GM21515 (cell line): ENCODE measurements at regions not wholly inside any gene's neighbourhood (a gene's known extent, or its start where the extent isn't known, plus 50 kb on each side); places are given as distances from the start of the nearest gene placed in this dataset.

Experiments used
- ATAC-seq: cut with Tn5 transposase; IDR thresholded peaks from one replicate; pipeline ENCODE4 v1.9.1; 2021; ENCODE audit not compliant: unreplicated experiment

GRCh38 chr5:74386571-74387334, 253.8 kb downstream of the ENC1 start:
- ATAC-seq, result no peak

GRCh38 chr5:74384851-74385250, 255.7 kb downstream of the ENC1 start:
- no peak for ATAC-seq

DNA sequence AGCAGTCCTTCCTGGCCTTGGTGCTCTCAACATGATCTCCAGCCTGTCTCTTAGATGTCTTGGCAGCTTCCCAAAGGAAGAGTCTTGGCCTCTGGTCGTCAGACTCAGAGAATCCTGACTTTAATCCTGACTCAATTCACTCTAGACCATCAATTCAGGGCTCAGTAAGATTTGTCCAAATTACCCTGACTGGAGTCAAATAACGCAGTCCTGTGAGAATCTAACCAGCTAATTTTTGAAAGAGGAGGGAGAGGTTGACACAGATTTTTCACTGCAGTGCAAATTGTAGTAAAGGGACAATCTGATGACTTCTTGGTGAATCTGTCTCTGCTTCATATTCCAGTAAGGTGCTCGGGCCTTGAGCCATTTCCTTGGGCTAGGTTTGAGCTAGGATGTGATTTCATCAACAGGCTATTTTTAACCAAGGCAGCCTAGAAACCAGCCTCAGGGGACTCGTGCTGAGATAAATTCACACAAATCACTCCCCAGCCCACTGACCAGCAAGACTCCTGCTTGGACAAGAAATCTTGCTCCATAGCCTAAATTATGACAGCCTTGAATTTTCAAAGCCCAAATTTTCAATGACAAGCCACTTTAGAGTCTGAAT, 257.4 kb downstream of the ENC1 start:
- ATAC-seq, result no peak

DNA sequence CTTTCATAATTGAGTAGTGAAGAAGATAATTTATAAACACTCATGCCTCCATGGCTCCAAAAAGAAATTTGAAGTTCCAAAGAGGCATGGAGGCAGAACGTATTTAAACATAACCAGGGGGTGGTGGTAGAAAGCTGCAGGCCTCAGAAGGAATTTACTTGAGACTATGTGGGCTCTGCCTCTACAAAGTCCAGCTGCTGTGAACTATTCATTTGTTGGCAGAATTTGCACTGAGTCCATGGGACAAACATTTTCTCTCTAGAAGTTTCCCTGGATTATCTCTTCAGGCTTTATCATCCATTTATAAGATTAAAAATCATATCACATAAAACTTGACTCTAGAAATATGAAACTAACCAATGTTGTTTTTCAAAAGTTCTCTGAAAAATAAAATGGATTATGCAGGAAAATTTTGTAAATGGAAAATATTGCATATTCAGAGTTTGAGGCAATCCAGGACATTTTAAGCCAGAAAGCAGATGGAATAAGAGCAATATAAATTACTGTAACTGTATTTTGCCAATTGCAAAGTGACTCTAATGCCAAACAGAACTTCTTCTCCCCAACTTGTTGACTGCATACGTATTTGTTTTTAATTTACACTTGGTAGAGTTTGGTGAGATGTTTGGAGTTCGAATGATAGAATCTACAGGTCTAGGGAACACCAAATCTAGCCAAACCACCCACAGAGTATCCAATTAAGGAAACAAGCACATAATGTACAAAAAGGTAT, 258.2 kb downstream of the ENC1 start:
- no peak for ATAC-seq

DNA sequence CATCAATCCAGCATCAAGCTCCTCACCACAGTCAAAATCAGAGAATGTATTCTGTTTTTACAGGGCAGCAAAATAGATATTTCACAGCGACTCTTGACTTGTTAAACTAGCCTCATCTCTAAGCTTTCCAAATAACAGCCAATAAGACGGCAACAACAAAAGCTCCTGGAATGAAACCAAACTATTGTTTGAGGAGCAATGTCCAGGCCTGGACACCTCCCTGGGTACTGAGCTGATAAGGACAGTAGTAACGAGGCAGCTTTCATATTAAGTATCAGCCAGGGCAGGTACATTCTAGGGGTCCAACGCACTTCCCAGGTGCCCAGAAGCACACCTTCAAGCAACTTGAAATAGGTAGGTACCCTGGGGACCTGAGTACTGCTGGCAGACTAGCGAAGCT, 260.3 kb downstream of the ENC1 start:
- no peak for ATAC-seq

DNA sequence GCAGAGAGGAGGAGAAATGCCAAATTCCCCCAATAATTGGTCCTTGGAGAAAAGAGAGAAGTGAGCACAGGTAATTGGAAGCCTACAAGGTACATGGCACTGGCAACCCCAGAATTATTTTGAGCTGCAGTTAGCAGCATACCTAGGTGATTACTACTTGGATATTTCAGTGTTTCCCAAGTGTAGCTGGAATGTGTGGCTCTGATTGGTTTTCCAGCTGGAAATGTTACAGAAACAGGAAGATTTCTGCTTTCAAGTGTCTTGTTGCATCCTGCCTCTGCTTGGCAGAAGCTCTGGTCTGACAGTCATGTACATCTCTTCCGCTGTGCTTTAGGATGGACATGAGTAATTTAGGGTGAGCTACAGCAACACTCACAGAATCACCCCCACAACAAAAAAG, 262.1 kb downstream of the ENC1 start:
- ATAC-seq, result no peak

- no peak for ATAC-seq
These were observed 264.3 kb downstream of the ENC1 start for GRCh38 chr5:74376187-74376586.

DNA sequence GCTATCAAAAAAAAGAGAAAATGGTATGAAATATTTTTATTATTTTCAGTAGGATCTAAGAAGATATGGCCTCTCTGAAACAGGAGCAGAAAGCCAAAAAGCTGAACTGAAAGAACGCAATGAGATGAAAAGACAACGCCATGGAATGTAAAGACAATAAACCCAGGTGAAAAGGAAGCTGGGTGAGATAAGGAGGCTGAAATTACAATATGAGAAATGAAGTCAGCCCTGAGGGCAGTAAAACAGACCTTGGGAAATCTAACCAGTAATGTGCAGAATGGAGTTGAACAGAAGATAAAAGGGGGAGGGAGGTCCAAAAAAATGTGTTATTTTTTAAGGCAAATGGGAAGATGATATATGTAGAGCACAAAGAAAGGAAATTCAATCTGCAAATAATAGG, 265.3 kb downstream of the ENC1 start:
- ATAC-seq, result no peak

DNA sequence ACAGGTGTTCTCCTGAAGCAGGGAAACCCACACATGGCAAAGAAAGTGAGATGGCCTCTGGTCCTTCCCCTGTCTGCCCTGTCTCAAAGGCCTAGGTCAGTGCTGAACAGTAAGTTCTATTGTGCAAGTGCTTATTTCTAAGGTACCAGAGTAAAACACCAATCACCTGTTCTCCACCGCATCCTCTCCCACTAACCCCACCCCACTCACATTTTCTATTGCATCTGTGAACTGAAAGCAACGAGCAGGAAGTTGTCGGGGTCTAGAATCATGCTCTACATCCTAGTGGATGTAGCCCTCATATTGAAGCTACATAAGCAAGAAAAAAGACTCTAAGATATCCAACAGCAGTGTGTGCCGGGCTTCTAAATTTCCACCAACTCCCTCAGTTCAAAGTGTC, 265.9 kb downstream of the ENC1 start:
- ATAC-seq, result no peak

DNA sequence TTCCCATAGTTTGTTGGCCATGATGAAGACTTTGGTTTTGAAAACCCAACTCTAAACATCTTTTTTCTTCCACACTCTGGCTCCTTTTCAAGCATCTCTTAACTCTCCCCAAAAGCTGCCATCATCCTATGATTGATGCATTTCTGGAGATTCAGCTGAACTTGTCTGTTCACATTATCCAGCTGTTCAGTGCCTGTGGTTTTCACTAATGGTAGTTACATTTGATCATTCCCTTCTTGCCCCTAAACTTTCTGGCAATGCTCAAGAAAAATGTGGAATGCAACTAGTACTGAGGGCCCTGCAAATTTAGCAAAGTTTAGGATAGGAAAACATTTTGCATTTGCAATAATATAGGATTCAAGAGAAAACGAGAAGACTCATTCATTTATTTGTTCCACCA, 267.5 kb downstream of the ENC1 start:
- no peak for ATAC-seq

DNA sequence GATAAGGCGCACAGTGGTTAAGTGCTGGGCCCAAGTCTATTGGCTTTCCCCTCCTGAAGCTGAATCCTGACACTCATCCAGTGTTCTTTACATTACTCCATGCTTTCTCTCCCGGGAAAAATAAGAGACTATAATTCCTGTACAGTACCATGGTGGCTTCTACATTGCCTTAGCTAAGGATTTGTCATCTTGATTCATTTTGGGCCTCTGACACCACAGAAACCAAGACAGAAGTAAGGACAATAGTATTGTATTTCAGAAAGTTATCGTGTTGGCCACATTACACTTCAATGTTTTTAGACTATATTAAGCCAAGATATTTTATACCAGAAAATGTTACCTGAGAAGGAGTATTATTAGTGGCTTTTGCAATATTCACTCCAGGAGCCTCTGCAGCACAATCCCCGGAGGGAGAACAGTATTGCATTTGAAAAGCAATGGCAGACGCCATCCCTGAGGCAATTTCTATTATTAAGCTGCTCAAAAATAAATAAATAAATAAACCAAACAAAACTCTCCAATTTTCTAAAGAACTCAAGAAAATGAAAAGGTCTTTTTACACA, 267.9 kb downstream of the ENC1 start:
- no peak for ATAC-seq

DNA sequence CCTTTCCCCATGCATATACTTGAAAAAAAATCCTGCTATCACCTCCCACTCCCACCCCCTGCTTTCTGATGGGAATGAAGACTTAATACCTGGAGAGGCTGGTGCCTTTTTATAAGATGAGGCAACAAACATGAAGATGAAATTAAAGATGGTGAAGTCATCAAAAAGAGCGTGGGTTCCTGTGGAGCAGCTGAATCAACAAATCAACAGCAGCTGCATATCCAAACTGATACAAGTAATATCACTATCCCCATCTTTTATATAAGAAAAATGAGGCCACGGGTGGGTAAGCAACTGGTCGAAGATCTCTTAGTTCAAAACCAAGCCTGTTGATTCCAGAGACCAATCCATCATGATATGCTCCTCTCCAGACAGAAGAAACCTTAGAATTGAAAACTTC, 268.5 kb downstream of the ENC1 start:
- ATAC-seq, result no peak

- ATAC-seq, result no peak
These were observed 268.9 kb downstream of the ENC1 start for GRCh38 chr5:74371621-74372020.

- ATAC-seq, result no peak
These were observed 270.4 kb downstream of the ENC1 start for GRCh38 chr5:74370168-74370567.

DNA sequence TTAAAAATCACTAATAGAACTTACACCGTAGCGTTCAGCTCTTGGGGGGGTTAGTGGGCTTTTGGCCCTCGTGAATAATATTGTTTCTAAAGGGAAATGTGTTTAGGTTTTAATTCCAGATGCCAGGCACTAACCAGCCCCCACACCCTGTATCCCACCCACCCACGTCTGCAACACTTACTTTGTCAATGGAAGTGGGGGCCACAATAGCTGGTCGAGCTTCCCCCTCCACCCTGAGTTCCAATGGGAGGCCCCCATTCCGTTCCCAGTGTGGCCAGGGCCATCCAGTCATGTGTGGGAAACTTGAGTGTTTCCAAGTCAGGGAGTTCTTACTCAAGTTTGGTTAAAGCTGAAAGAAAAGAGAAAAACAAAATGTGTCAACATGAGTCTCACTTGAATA, 271.4 kb downstream of the ENC1 start:
- no peak for ATAC-seq

- no peak for ATAC-seq
These were observed 272.6 kb downstream of the ENC1 start for GRCh38 chr5:74367934-74368333.

DNA sequence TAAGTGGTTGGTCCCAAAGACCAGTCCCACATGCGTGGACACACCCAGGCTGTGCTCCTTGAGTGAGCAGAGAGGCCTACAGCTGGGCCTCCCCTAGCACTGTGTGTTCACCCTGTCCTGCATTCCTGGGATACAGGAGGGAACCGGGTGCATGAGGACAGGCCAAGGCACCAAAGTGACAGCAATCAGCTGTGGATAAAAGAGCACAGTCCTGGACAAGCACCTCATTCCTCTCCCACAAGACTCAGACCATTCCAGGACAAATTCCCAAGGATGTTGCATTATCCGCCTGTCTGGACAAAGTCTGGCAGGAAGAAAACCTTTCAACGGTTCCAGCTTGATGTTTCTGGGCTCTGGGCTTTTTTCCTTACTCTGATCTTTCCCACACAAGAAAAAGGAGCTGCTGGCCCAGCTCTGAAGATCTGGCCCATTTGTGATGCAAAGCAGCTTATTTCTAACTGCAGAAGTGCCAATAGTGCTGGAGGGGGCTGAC, 273.2 kb downstream of the ENC1 start:
- no peak for ATAC-seq

DNA sequence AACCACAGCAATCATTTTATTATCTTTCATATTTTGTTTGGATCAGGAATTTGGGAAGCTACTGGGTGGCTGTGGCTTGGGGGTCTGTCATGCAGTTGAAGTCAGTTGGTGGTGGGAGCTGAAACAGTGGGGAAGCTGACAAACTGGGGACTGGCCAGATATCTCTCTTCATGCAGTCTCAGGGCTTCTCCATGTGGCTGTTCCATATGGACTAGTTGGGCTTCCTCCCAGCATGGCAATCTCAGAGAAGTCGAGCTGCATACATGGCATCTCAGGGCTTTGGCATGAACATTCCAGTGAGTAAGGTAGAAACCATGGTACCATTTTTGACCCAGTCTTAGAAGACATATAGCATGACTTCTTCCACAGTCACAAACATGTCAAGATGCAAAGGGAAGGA, 274.8 kb downstream of the ENC1 start:
- no peak for ATAC-seq

DNA sequence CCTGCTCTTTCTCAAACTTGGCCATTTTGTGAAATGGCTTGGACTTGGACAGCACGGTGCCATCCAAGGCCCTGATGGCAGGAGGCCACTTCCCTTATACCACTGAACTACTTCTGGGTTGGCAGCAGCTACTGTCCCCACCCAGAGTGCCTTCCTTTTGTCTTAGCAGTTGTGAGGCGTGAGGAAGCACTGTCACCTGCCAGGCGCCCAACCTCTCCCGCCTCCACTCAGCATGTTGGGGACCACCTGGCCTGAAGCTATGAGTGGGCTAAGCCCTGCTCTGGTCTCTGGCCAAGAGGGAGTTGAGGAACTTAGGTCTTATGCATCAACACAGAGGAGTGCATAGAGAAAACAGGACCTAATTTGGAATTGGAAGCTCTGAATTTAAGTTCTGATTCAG, 276.0 kb downstream of the ENC1 start:
- no peak for ATAC-seq

DNA sequence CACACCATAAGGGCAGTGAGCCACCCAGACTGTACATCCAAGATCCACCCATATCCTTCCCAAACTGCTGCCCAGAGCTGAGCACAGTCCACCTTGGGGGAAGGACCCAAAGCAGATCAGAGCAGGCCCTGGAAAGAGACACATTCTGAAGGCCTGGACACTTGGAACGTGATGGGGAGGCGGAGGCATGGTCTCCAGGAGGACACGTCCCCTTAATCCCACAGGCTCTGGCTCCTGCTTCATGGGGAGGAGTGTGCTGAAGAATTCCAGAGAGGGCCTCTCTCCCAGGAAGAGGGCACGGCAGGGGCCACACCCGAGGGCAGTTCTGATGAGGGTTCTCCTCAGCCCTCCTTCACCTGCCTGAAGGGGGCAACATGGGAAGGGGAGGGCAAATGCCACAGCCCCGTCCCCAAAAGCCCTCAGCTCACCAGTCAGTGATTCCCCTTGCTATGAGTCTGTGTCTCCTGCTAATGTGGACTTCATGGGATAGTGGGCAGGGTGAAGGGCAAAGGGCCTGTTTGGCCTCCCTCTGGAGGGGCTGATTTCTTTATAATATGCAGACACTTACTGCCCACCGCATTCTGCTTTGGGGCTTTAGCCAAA, 276.8 kb downstream of the ENC1 start:
- no peak for ATAC-seq
